Dermis blood vessel endothelial cell (primary cell): ENCODE measurements at regions not wholly inside any gene's neighbourhood (a gene's known extent, or its start where the extent isn't known, plus 50 kb on each side); places are given as distances from the start of the nearest gene placed in this dataset.

Experiments used
- DNase-seq: peaks from one replicate; pipeline ENCODE4 v3.0.0; 2010

- DNase-seq: no peak
Measured at GRCh38 chr17:73819440-73820395, 175.5 kb upstream of the SDK2 start.

GRCh38 chr17:73820686-73821448, 176.6 kb upstream of the SDK2 start:
- no peak for DNase-seq

DNA sequence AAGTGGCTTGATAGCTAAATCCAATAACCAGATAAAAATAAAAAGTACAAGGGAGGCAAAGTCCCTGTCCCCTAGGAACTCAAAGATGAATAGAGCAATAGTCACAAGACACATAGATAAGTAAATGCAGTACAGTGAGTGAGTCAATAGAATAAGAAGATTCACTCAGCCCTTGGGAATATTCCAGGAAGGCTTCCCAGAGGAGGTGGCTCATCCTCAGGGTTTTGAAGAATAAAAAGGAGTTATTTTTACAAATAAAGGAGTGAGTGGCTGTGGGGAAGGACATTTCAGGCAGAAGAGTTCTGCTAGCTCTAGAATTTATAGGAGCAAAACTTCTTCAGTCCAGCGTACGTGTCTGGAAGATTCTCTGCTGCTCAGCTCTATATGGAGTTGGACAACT, 177.4 kb upstream of the SDK2 start:
- DNase-seq: no peak

DNA sequence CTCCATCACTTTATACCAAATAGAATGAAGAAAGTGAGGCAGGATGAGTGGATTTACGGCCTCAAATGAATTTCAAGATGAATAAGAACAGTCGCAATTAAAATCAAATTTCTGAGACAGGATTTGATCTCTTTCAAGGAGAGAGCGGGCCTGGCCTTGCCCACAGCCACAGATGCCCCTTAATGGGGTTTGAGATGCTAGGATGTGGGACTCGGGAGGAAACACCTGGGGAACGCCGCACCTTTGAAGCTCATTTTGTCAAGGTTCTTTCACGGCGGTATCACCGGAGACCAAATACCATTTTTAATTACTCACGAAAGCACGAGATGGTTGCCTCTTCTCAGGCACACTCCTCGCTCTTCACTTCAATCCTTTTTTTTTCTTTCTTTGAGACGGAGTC, 178.1 kb upstream of the SDK2 start:
- no peak for DNase-seq

DNA sequence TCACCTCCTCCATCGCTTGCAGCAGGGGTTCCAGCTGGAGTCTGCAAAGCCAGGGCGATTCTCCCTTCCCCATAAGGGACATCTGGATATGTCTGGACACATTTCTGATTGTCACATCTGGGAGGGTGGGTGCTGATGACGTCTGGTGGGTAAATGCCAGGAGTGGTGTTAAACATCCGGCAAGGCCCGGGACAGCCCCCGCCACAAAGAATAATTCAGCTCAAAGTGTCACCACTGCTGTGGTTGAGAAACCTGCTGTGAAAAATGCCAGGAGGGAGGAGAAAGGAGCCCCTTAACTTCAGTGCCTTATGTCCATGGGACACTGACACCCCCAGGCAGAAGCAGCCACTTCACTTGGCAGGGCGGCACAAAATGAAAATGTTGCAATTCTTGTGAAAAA, 179.4 kb upstream of the SDK2 start:
- DNase-seq: no peak

- DNase-seq: no peak
Measured at GRCh38 chr17:73824321-73824720, 180.1 kb upstream of the SDK2 start.

DNA sequence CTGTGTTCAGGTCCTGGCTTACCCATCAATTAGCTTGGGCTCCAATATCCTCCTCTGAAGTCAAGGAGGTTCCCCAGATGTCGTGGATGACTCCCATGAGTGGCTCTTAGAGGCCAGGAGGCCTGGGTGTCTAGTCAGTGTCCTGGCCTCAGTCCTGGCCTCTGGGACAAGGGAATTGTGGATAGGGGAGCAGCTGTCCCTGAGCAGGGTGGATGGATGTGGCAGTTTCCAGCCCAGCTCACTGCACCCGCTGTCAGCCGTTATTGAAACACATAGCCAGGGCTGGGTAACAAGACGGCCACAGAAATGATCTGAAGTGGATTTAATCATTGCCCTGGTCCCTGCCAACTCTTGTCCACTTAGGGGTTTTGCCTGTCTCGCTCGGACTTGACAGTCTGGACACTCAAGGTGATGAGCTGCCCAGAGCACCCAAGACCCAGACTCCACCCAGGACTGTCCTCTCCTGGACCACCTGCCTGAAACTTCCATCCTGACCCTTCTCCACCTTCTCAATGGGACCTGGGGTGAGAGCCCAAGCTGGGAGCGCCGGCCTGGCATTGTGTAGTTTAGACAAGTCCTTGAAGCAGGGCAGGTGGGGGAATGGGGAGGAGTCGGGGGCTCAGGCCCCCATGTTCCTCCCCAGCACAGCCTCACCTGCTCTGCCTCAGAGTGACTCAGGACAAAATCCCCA, 182.1 kb upstream of the SDK2 start:
- no peak for DNase-seq

DNA sequence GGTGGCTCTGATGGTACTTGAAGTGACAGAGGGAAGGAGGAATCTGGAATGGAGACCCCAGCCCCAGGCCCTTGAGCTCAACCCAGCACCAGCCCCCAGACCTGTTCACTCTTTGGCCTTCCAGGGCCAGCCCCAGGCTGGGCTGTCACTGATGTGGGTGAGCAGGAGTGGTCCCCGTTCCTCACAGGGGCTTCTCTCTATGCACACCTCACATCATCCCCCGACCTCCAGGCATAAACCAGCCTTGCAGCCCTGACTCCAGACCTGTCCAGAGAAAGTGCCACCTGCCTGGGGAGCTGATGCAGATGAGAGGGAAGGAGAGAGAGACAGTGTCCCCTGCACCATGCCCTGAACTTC, 182.6 kb upstream of the SDK2 start:
- DNase-seq: no peak

GRCh38 chr17:73827627-73828291, 183.5 kb upstream of the SDK2 start:
- DNase-seq: no peak

- DNase-seq: no peak
Measured at GRCh38 chr17:73829676-73830280, 185.5 kb upstream of the SDK2 start.

- no peak for DNase-seq
Measured at GRCh38 chr17:73831699-73832098, 187.5 kb upstream of the SDK2 start.

GRCh38 chr17:73833775-73834488, 189.7 kb upstream of the SDK2 start:
- DNase-seq: no peak

GRCh38 chr17:73834684-73835343, 190.6 kb upstream of the SDK2 start:
- DNase-seq: no peak

- no peak for DNase-seq
Measured at GRCh38 chr17:73835605-73836004, 191.4 kb upstream of the SDK2 start.

GRCh38 chr17:73838815-73839214, 194.6 kb upstream of the SDK2 start:
- no peak for DNase-seq

- DNase-seq: no peak
Measured at GRCh38 chr17:73840829-73841228, 196.6 kb upstream of the SDK2 start.

- DNase-seq: no peak
Measured at GRCh38 chr17:73841431-73842060, 197.3 kb upstream of the SDK2 start.

- DNase-seq: no peak
Measured at GRCh38 chr17:73847952-73848351, 203.7 kb upstream of the SDK2 start.

DNA sequence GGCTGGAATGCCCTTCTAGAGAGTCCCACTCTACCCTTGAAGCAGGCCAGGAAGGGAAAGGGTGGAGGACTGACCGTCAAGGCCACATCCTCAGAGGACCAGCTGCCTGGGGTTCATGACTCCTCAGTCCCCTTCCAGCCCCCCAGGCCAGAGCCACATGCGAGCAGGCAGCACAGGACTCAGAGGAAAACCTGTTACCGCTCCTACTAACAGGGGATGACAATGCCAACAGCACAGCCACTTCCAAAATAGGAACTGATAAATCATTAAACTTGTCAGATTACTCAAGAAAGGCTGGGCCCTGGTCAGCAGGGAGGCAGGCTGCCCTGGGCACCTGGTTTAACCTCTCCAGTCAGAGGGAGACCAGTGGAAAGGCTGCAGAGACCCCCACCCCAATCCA, 206.2 kb upstream of the SDK2 start:
- DNase-seq: no peak

- DNase-seq: no peak
Measured at GRCh38 chr17:73851091-73851490, 206.8 kb upstream of the SDK2 start.

GRCh38 chr17:73851921-73852320, 207.7 kb upstream of the SDK2 start:
- no peak for DNase-seq
